Loucy (cell line): ENCODE measurements at regions not wholly inside any gene's neighbourhood (a gene's known extent, or its start where the extent isn't known, plus 50 kb on each side); places are given as distances from the start of the nearest gene placed in this dataset.

Experiments
- H2AFZ ChIP-seq: fragments of 200-600 bp; sonication (generic); 2 replicates; pipeline ENCODE4 v1.6.0; 2016; ENCODE audit warnings: antibody characterized with exemption, mild to moderate bottlenecking, low read length, moderate library complexity
- H3F3A ChIP-seq: fragments of 200-600 bp; 2 replicates; pipeline ENCODE4 v1.6.0; 2016; ENCODE audit warnings: antibody characterized with exemption, low read depth, mild to moderate bottlenecking
- H3K27me3 ChIP-seq: fragments of 200-600 bp; sonication (generic); 2 replicates; pipeline ENCODE4 v1.6.1; 2014; ENCODE audit warnings: low read length, mild to moderate bottlenecking; ENCODE audit not compliant: insufficient read depth, poor library complexity, severe bottlenecking
- H3K36me3 ChIP-seq: fragments of 200-600 bp; sonication (generic); 2 replicates; pipeline ENCODE4 v1.6.1; 2016; ENCODE audit warnings: low read length; ENCODE audit not compliant: insufficient read depth
- H3K4me1 ChIP-seq: fragments of 200-600 bp; sonication (generic); 2 replicates; pipeline ENCODE4 v1.5.1; 2014; ENCODE audit warnings: low read length, mild to moderate bottlenecking; ENCODE audit not compliant: insufficient read depth, poor library complexity, severe bottlenecking
- H3K4me2 ChIP-seq: fragments of 200-600 bp; sonication (generic); 2 replicates; pipeline ENCODE4 v1.6.0; 2014; ENCODE audit warnings: antibody characterized with exemption, low read length, low read depth, mild to moderate bottlenecking; ENCODE audit not compliant: poor library complexity, severe bottlenecking
- H3K4me3 ChIP-seq: fragments of 200-600 bp; sonication (generic); 2 replicates; pipeline ENCODE4 v1.5.1; 2014; ENCODE audit warnings: low read length, mild to moderate bottlenecking, mixed read lengths; ENCODE audit not compliant: poor library complexity, severe bottlenecking
- H3K79me2 ChIP-seq: fragments of 200-600 bp; sonication (generic); 2 replicates; pipeline ENCODE4 v1.6.1; 2014; ENCODE audit warnings: low read length; ENCODE audit not compliant: insufficient read depth
- H3K9ac ChIP-seq: fragments of 200-600 bp; sonication (generic); 2 replicates; pipeline ENCODE4 v1.6.0; 2014; ENCODE audit warnings: mild to moderate bottlenecking, low read depth, low read length, moderate library complexity; ENCODE audit not compliant: poor library complexity, severe bottlenecking
- H3K9me2 ChIP-seq: fragments of 200-600 bp; sonication (generic); replicated peaks from 2 replicates; pipeline ENCODE4 v1.6.1; 2016; ENCODE audit warnings: low read depth, low read length, mixed read lengths
- H3K9me3 ChIP-seq: fragments of 200-600 bp; sonication (generic); 2 replicates; pipeline ENCODE4 v1.6.1; 2014; ENCODE audit warnings: mild to moderate bottlenecking, antibody characterized with exemption, low read length, low read depth; ENCODE audit not compliant: insufficient read depth
- H4K20me1 ChIP-seq: fragments of 200-600 bp; sonication (generic); 2 replicates; pipeline ENCODE4 v1.6.0; 2014; ENCODE audit warnings: antibody characterized with exemption, low read length, mild to moderate bottlenecking; ENCODE audit not compliant: insufficient read depth, poor library complexity, severe bottlenecking
- EZH2phosphoT487 ChIP-seq: fragments of 200-600 bp; IDR thresholded peaks from 2 replicates; pipeline ENCODE4 v1.6.1; 2018; ENCODE audit warnings: antibody characterized with exemption, mild to moderate bottlenecking, moderate library complexity, borderline replicate concordance
- TF ChIP-seq, protein P1 (sequence below): fragments of 200-600 bp; sonication (generic); conservative IDR thresholded peaks from 2 replicates; pipeline ENCODE4 v1.5.1; 2014; ENCODE audit warnings: mild to moderate bottlenecking, antibody characterized with exemption, low read length

DNA sequence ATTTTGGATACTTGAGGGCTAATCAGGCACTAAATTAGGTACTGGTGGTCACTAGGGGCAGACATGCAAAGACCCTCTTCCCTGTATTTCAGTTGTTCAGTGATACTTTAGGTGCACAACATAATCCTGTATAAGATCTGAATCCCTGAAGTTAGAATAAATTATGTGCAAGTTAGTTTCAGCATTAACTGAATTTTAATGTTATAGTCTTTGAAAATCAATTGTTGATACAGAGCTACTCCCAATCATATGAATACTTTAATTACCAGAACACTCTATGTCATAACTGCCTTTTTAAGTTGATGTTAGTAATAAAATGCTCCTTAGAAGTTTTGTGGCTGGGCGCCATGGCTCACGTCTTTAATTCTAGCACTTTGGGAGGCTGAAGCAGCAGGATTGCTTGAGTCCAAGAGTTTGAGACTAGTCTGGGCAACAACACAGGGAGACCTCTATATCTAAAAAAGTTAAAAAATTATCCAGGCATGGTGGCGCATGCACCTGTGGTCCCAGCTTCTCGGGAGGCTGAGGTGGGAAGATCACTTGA is 87.1 kb upstream of the SKAP2 start:
- Histone ChIP-seq H3K79me2 (no peaks in the 10 kb centered on the region), H3K4me1 (no peaks in the 10 kb centered on the region), H3K9me2 (no peaks in the 10 kb centered on the region), H3K9me3 (no peaks in the 10 kb centered on the region), H3F3A (no peaks in the 10 kb centered on the region), H3K4me2 (no peak overlapping the region), H4K20me1 (no peaks in the 10 kb centered on the region), H3K27me3 (no peaks in the 10 kb centered on the region), H3K36me3 (no peaks in the 10 kb centered on the region), H3K4me3 (no peak overlapping the region), H3K9ac (no peak overlapping the region), H2AFZ (no peak overlapping the region)
- TF ChIP-seq, protein P1, sequence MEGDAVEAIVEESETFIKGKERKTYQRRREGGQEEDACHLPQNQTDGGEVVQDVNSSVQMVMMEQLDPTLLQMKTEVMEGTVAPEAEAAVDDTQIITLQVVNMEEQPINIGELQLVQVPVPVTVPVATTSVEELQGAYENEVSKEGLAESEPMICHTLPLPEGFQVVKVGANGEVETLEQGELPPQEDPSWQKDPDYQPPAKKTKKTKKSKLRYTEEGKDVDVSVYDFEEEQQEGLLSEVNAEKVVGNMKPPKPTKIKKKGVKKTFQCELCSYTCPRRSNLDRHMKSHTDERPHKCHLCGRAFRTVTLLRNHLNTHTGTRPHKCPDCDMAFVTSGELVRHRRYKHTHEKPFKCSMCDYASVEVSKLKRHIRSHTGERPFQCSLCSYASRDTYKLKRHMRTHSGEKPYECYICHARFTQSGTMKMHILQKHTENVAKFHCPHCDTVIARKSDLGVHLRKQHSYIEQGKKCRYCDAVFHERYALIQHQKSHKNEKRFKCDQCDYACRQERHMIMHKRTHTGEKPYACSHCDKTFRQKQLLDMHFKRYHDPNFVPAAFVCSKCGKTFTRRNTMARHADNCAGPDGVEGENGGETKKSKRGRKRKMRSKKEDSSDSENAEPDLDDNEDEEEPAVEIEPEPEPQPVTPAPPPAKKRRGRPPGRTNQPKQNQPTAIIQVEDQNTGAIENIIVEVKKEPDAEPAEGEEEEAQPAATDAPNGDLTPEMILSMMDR = no peak
- no peak for TF ChIP-seq EZH2phosphoT487

DNA sequence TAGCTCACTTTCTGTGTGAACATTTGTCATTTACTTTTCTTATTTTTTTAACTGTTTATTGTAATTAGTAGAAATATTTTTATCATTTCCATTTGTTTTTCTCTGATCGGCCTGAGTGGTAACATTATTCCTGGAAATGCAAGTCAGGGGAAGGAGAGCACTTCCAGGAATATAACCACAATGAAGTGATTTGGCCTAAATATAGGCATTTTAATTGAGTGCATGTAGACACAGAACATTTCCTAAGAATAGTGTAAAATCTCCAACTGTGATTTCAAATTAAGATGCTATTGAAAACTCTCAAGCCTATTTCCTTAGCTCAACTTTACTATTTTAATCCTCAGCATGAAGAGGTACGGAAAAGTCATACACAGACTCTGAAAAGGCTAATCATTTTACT is 86.5 kb upstream of the SKAP2 start:
- H3K27me3 ChIP-seq = no peaks in the 10 kb centered on the region
- no peaks in the 10 kb centered on the region for H3K9me2 ChIP-seq
- no peaks in the 10 kb centered on the region for H3K4me1 ChIP-seq
- no peak overlapping the region for H3K9ac ChIP-seq
- no peak overlapping the region for H3K4me2 ChIP-seq
- no peaks in the 10 kb centered on the region for H3F3A ChIP-seq
- no peaks in the 10 kb centered on the region for H3K9me3 ChIP-seq
- H3K36me3 ChIP-seq = no peaks in the 10 kb centered on the region
- H4K20me1 ChIP-seq = no peaks in the 10 kb centered on the region
- no peak overlapping the region for H3K4me3 ChIP-seq
- TF ChIP-seq, protein P1 = no peak
- TF ChIP-seq EZH2phosphoT487 = no peak
- H3K79me2 ChIP-seq = no peaks in the 10 kb centered on the region
- no peak overlapping the region for H2AFZ ChIP-seq

DNA sequence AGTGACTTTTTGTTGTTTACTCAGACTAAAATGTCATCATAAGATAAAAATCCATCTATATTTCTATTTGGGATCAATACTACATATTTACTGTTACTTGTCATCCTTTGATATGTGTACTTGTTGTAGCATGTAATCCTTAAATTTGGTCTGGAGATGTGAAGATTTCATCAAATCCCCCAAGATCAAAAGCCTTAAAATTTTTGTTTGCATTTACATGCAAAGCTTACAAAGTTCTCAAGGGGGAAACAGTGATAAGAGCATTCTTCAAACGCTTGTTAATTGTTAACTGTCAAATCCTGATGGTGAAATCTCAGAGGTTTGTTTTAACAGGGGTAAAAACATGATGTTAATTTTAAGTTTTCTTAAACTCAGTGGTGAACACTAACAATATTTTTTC is 84.9 kb upstream of the SKAP2 start:
- Histone ChIP-seq H3F3A (no peaks in the 10 kb centered on the region), H3K27me3 (no peaks in the 10 kb centered on the region), H4K20me1 (no peaks in the 10 kb centered on the region), H3K4me2 (no peak overlapping the region), H3K9me3 (no peaks in the 10 kb centered on the region), H3K36me3 (no peaks in the 10 kb centered on the region), H3K79me2 (no peaks in the 10 kb centered on the region), H3K4me3 (no peak overlapping the region), H3K9me2 (no peaks in the 10 kb centered on the region), H2AFZ (no peak overlapping the region), H3K9ac (no peak overlapping the region), H3K4me1 (no peaks in the 10 kb centered on the region)
- no peak for TF ChIP-seq EZH2phosphoT487
- TF ChIP-seq, protein P1 = no peak
